ENCODE measurements at regions not wholly inside any gene's neighbourhood (a gene's known extent, or its start where the extent isn't known, plus 50 kb on each side); places are given as distances from the start of the nearest gene placed in this dataset.
"Not testable (repeated sequence)": the region's sequence is repeated elsewhere in the genome, so short reads cannot be mapped to it uniquely, and the experiment has no call there.

DNA sequence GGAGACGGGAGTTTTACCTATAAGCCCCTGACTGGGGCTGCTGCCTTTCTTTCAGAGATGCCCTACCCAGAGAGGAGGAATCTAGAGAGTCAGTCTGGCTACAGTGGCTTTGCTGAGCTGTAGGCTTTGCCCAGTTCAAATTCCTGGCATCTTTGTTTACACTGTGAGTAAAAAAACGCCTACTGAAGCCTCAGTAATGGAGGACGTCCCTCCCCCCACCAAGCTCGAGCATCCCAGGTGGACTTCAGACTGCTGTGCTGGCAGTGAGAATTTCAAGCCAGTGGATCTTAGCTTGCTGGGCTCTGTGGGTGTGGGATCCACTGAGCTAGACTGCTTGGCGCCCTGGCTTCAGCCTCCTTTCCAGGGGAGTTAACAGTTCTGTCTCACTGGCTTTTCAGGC, 237.1 kb upstream of the NT5E start:
- ATAC-seq (ENCODE audit: low read depth); POLR2A ChIA-PET: not testable (repeated sequence)
- 19% methylated on average over 2 of the region's 5 CpGs for WGBS (ENCODE audit: insufficient coverage)

GRCh38 chr6:85195243-85195642, 254.6 kb upstream of the NT5E start:
- H3K4me3 Mint-ChIP-seq, result no peak overlapping the region
- ATAC-seq (ENCODE audit: low read depth) (no peak), DNase-seq (no peak)
- Histone ChIP-seq H3K36me3 (replicated peaks in 1 of 2; ENCODE audit: control extremely low read depth in 1 of 2, control insufficient read depth in 1 of 2, extremely low read depth in 1 of 2, insufficient read depth in 2 of 2, low read length in 1 of 2) (no peaks in the 10 kb centered on the region), H3K79me2 (ENCODE audit: control insufficient read depth, insufficient read depth, low read length) (no peaks in the 10 kb centered on the region), H3K9ac (ENCODE audit: low read length) (no peak overlapping the region), H4K20me1 (ENCODE audit: control insufficient read depth, insufficient read depth, low read length, poor library complexity, severe bottlenecking) (no peaks in the 10 kb centered on the region), H2AFZ (ENCODE audit: insufficient read depth, low read depth, low read length, poor library complexity, severe bottlenecking) (no peak overlapping the region), H3K27ac (ENCODE audit: low read length in 2 of 2) (no peak overlapping the region), H3K9me3 (ENCODE audit: control extremely low read depth in 1 of 3, control insufficient read depth in 2 of 3, insufficient read depth in 1 of 3, low read length in 2 of 3) (peaks cover 0 to 8% (median 0%) of the 10 kb centered on the region in 3 donors), H3K4me3 (ENCODE audit: control extremely low read depth in 1 of 5, extremely low read depth in 1 of 5, insufficient read depth in 1 of 5, low read depth in 2 of 5, low read length in 4 of 5) (no peak overlapping the region), H3K27me3 (replicated peaks in 1 of 4; ENCODE audit: control extremely low read depth in 1 of 4, control insufficient read depth in 3 of 4, insufficient read depth in 4 of 4, low read length in 3 of 4) (no peaks in the 10 kb centered on the region), H3K4me2 (replicated peaks; ENCODE audit: low read depth, low read length, poor library complexity, severe bottlenecking) (no peak overlapping the region), H3K4me1 (ENCODE audit: control insufficient read depth in 2 of 2, insufficient read depth in 2 of 2, low read length in 2 of 2) (no peaks in the 10 kb centered on the region)
- intact Hi-C loops (cut with micrococcal nuclease), result no loop called here
- H3K27me3 Mint-ChIP-seq, result no peaks in the 10 kb centered on the region
- H3K27ac Mint-ChIP-seq, result no peak overlapping the region
- H3K4me1 Mint-ChIP-seq, result no peaks in the 10 kb centered on the region
- POLR2A ChIA-PET, result no interaction called here
- no peak for TF ChIP-seq CTCF (IDR thresholded peaks at IDR 0.05)
- TF ChIP-seq EZH2 (IDR thresholded peaks at IDR 0.05; ENCODE audit: borderline replicate concordance, insufficient read depth, low read depth, low read length, poor library complexity, severe bottlenecking), result no peak
- CTCF ChIA-PET, result no interaction called here
- no peaks in the 10 kb centered on the region for H3K9me3 Mint-ChIP-seq (ENCODE audit: insufficient read depth)

More for the DNA sequence above, 237.1 kb upstream of the NT5E start:
- CTCF ChIA-PET; H4K20me1 ChIP-seq (ENCODE audit: control insufficient read depth, insufficient read depth, low read length, poor library complexity, severe bottlenecking); H3K4me1 ChIP-seq (ENCODE audit: control insufficient read depth in 2 of 2, insufficient read depth in 2 of 2, low read length in 2 of 2); H3K4me3 ChIP-seq (ENCODE audit: control extremely low read depth in 1 of 5, extremely low read depth in 1 of 5, insufficient read depth in 1 of 5, low read depth in 2 of 5, low read length in 4 of 5); H3K79me2 ChIP-seq (ENCODE audit: control insufficient read depth, insufficient read depth, low read length); H3K9me3 ChIP-seq (ENCODE audit: control extremely low read depth in 1 of 3, control insufficient read depth in 2 of 3, insufficient read depth in 1 of 3, low read length in 2 of 3); intact Hi-C loops (cut with micrococcal nuclease); H3K27ac ChIP-seq (ENCODE audit: low read length in 2 of 2); H3K27ac Mint-ChIP-seq; H3K4me3 Mint-ChIP-seq; H2AFZ ChIP-seq (ENCODE audit: insufficient read depth, low read depth, low read length, poor library complexity, severe bottlenecking); H3K36me3 ChIP-seq (replicated peaks in 1 of 2; ENCODE audit: control extremely low read depth in 1 of 2, control insufficient read depth in 1 of 2, extremely low read depth in 1 of 2, insufficient read depth in 2 of 2, low read length in 1 of 2); H3K4me1 Mint-ChIP-seq; H3K27me3 Mint-ChIP-seq; DNase-seq; H3K27me3 ChIP-seq (replicated peaks in 1 of 4; ENCODE audit: control extremely low read depth in 1 of 4, control insufficient read depth in 3 of 4, insufficient read depth in 4 of 4, low read length in 3 of 4); H3K4me2 ChIP-seq (replicated peaks; ENCODE audit: low read depth, low read length, poor library complexity, severe bottlenecking); H3K9ac ChIP-seq (ENCODE audit: low read length): not testable (repeated sequence)
- peaks cover 14% of the 10 kb centered on the region for H3K9me3 Mint-ChIP-seq (ENCODE audit: insufficient read depth)

All from B cell (primary cell).